CD8-positive, alpha-beta memory T cell (primary cell): ENCODE measurements at regions not wholly inside any gene's neighbourhood (a gene's known extent, or its start where the extent isn't known, plus 50 kb on each side); places are given as distances from the start of the nearest gene placed in this dataset.

Experiments used
- CTCF ChIA-PET: fragments of 350-600 bp; sonication (Branson Sonifier 250); formaldehyde crosslinking; loops from one replicate; lab custom pipeline; 2021; ENCODE audit warnings: antibody characterized with exemption; lab: Charles Lee
- POLR2A ChIA-PET: fragments of 350-600 bp; sonication (Branson Sonifier 250); formaldehyde crosslinking; loops from one replicate; lab custom pipeline; 2021; ENCODE audit warnings: antibody characterized with exemption; lab: Charles Lee
- DNase-seq, 5 donors: peaks; one replicate each; pipeline versions ENCODE4 v3.0.0 to v3.0.0-alpha.2; 2020 to 2022; ENCODE audit warnings: mixed read lengths in 1 of 5
- H3K27ac ChIP-seq: one replicate; pipeline ENCODE4 v1.7.0; 2013; ENCODE audit warnings: low read depth, mild to moderate bottlenecking, low read length, moderate library complexity
- H3K27me3 ChIP-seq: 2 replicates; pipeline ENCODE4 v1.7.0; 2013; ENCODE audit warnings: low read length, mild to moderate bottlenecking; ENCODE audit not compliant: insufficient read depth, poor library complexity, severe bottlenecking
- H3K36me3 ChIP-seq: 2 replicates; pipeline ENCODE4 v1.7.0; 2013; ENCODE audit warnings: mild to moderate bottlenecking, low read length, moderate library complexity; ENCODE audit not compliant: insufficient read depth
- H3K4me1 ChIP-seq: 2 replicates; pipeline ENCODE4 v1.7.0; 2013; ENCODE audit warnings: mild to moderate bottlenecking, low read length, moderate library complexity; ENCODE audit not compliant: insufficient read depth
- H3K4me3 ChIP-seq: 2 replicates; pipeline ENCODE4 v1.7.0; 2013; ENCODE audit warnings: mild to moderate bottlenecking, low read length
- H3K9me3 ChIP-seq: 2 replicates; pipeline ENCODE4 v1.7.0; 2013; ENCODE audit warnings: mild to moderate bottlenecking, low read length
- H3K27ac Mint-ChIP-seq, 8 donors: one replicate each; pipeline ENCODE4 v1.8.0; 2020 to 2021; ENCODE audit warnings: mixed read lengths in 8 of 8, mild to moderate bottlenecking in 6 of 8, inconsistent platforms in 3 of 8, moderate library complexity in 3 of 8
- H3K27me3 Mint-ChIP-seq, 2 donors: one replicate each; pipeline ENCODE4 v1.8.0; 2020 to 2021; ENCODE audit warnings: mixed read lengths in 2 of 2, mild to moderate bottlenecking in 1 of 2, moderate library complexity in 1 of 2
- H3K36me3 Mint-ChIP-seq, 3 donors: one replicate each; pipeline ENCODE4 v1.8.0; 2020 to 2021; ENCODE audit warnings: mixed read lengths in 3 of 3, inconsistent platforms in 1 of 3, mild to moderate bottlenecking in 1 of 3
- H3K4me1 Mint-ChIP-seq, 3 donors: one replicate each; pipeline ENCODE4 v1.8.0; 2020 to 2021; ENCODE audit warnings: mixed read lengths in 3 of 3, inconsistent platforms in 1 of 3, mild to moderate bottlenecking in 1 of 3
- H3K4me3 Mint-ChIP-seq, 7 donors: one replicate each; pipeline ENCODE4 v1.8.0; 2020 to 2021; ENCODE audit warnings: mixed read lengths in 7 of 7, mild to moderate bottlenecking in 6 of 7, moderate library complexity in 4 of 7, inconsistent platforms in 2 of 7
- H3K9me3 Mint-ChIP-seq, 5 donors: one replicate each; pipeline ENCODE4 v1.8.0; 2020 to 2022; ENCODE audit warnings: mixed read lengths in 5 of 5, mild to moderate bottlenecking in 3 of 5, moderate library complexity in 2 of 5, inconsistent platforms in 1 of 5

DNA sequence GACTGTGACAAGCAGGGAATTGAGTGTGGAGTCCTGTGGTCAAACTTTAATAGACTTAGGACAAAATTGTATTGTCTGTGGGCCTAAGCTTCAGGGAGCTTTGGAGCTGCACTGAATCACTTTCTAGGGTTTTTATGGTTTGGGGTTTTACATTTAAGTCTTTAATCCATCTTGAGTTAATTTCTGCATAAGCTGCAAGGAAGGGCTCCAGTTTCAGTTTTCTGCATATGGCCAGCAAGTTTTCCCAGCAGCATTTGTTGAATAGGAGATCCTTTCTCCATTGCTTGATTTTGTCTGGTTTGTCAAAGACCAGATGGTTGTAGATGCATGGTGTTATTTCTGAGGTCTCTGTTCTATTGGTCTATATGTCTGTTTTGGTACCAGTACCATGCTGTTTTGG lies 113.4 kb upstream of the NXT1 start:
- no peaks in the 10 kb centered on the region for H3K4me1 ChIP-seq
- H3K36me3 ChIP-seq, result no peaks in the 10 kb centered on the region
- Mint-ChIP-seq H3K27ac (no peak overlapping the region), H3K4me1 (no peaks in the 10 kb centered on the region), H3K27me3 (peaks cover 3 to 8% of the 10 kb centered on the region in 2 donors), H3K9me3 (peaks cover 14 to 33% (median 25%) of the 10 kb centered on the region in 5 donors), H3K4me3 (no peak overlapping the region), H3K36me3 (no peaks in the 10 kb centered on the region)
- no peak for DNase-seq
- POLR2A ChIA-PET, result no interaction called here
- H3K4me3 ChIP-seq, result no peak overlapping the region
- H3K27me3 ChIP-seq, result no peaks in the 10 kb centered on the region
- no peak overlapping the region for H3K27ac ChIP-seq
- CTCF ChIA-PET, result no interaction called here
- H3K9me3 ChIP-seq, result no peaks in the 10 kb centered on the region

DNA sequence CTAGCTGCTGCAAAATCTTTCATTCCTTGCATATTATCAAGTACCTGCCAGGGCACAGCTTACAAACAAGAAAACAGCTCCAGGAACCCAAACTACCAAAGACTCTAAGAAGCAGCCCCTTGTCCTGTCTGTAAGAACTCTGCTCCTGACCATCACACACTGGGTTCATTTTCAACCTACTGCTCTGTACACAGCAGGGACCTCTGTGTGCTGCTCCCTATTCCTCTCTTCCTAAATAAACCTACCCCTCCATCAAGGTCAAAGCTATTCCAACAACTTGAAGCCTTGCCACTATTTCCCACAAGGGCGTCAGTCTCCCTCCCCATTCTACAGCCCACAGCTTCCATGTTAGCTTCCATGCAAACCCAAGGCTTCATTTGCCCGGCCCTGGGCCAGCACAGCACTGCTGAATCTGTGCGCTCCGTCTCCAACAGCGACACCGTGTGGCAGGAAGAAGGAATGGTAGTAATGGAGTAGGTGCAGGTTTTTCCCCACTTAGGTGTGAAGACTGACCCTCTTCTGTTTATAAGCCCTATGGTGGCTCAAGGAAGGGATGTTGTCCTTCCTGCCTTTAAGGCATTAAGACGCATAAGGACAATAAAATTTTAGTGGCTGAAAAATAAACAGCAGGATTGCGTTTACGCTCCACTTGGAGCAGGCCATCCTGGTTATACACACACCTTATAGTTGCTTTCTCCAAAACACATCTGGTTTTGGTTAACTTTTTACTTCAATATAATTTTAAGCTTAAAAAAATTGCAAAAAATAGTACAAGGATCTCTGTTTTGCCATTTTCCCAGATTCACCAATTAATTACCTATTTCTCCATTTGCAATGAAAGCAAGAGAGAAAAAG lies 115.2 kb upstream of the NXT1 start:
- Mint-ChIP-seq H3K9me3 (peaks cover 14 to 38% (median 25%) of the 10 kb centered on the region in 5 donors), H3K4me1 (no peaks in the 10 kb centered on the region), H3K36me3 (no peaks in the 10 kb centered on the region), H3K27ac (no peak overlapping the region), H3K4me3 (no peak overlapping the region), H3K27me3 (peaks cover 7 to 8% of the 10 kb centered on the region in 2 donors)
- no peaks in the 10 kb centered on the region for H3K9me3 ChIP-seq
- CTCF ChIA-PET, result no interaction called here
- H3K4me1 ChIP-seq, result no peaks in the 10 kb centered on the region
- no peak overlapping the region for H3K4me3 ChIP-seq
- no peaks in the 10 kb centered on the region for H3K27me3 ChIP-seq
- H3K27ac ChIP-seq, result no peak overlapping the region
- DNase-seq, result no peak
- no peaks in the 10 kb centered on the region for H3K36me3 ChIP-seq
- POLR2A ChIA-PET, result no interaction called here

DNA sequence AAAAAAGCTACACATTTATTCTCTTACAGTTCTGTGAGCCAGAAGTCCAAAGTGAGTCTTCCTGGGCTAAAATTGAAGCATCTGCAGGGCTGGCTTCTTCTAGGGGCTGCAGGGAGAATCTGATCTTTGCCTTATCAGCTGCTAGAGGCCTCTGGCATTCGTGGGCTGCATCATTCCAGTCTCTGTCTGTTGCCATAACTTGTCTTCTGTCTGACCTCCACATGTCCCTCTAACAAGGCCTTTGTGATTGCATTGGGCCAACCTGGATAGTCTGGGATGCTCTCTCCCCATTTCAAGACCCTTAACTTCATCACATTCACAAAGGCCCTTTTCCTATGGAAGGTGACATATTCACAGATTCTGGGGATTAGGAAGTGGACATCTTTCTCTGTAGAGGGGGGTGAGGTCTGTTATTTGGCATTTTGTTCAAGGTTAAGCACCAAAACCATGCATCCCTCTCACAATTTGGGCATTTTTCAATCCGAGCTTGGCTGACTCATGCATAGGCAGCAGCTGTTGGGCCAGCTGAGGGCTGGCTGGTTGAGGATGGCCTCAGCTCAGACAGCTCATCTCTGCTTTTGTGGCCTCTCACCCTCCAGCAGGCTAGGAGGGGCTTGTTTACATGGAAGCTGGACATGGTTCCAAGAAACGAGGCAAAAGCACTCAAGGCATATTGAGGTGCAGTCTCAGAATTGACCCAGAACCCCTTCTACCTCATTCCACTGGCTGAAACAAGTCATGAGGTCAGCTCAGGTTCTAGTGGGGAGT lies 116.1 kb upstream of the NXT1 start:
- Histone ChIP-seq H3K4me3 (no peak overlapping the region), H3K9me3 (no peaks in the 10 kb centered on the region), H3K4me1 (no peaks in the 10 kb centered on the region), H3K36me3 (no peaks in the 10 kb centered on the region), H3K27ac (no peak overlapping the region), H3K27me3 (no peaks in the 10 kb centered on the region)
- CTCF ChIA-PET, result no interaction called here
- H3K27me3 Mint-ChIP-seq, result peaks cover 8% of the 10 kb centered on the region in 2 donors
- H3K9me3 Mint-ChIP-seq, result peaks cover 9 to 35% (median 20%) of the 10 kb centered on the region in 5 donors
- POLR2A ChIA-PET, result no interaction called here
- H3K27ac Mint-ChIP-seq, result no peak overlapping the region
- no peak overlapping the region for H3K4me3 Mint-ChIP-seq
- no peaks in the 10 kb centered on the region for H3K4me1 Mint-ChIP-seq
- DNase-seq, result no peak
- no peaks in the 10 kb centered on the region for H3K36me3 Mint-ChIP-seq

DNA sequence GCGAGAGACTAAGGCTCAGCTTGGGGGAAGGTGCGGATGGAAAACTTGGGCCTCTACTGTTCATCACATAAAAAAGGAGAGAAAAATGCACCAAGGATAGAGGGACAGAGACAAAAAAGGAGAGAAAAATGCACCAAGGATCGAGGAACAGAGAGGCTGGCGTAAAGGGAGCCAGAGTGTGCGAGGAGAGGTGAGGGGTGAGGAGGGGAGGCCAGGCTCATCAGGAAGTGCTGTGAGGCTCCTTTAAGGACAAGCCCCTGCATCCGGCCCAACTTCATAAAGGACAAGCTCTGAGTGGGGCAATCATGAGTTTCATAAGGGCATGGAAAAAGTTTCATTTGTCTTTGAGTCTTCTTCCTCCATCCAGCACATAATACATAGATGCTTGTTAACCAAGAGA lies 117.2 kb upstream of the NXT1 start:
- Histone ChIP-seq H3K9me3 (no peaks in the 10 kb centered on the region), H3K36me3 (no peaks in the 10 kb centered on the region), H3K27ac (no peak overlapping the region), H3K4me1 (no peaks in the 10 kb centered on the region), H3K27me3 (no peaks in the 10 kb centered on the region), H3K4me3 (no peak overlapping the region)
- ChIA-PET POLR2A (no interaction called here), CTCF (no interaction called here)
- peaks cover 4 to 27% (median 15%) of the 10 kb centered on the region in 5 donors for H3K9me3 Mint-ChIP-seq
- H3K27me3 Mint-ChIP-seq, result peaks cover 8% of the 10 kb centered on the region in 2 donors
- H3K27ac Mint-ChIP-seq, result no peak overlapping the region
- no peak overlapping the region for H3K4me3 Mint-ChIP-seq
- H3K36me3 Mint-ChIP-seq, result no peaks in the 10 kb centered on the region
- H3K4me1 Mint-ChIP-seq, result no peaks in the 10 kb centered on the region
- DNase-seq, result no peak

GRCh38 chr20:23232679-23233308 lies 117.8 kb upstream of the NXT1 start:
- no peak for DNase-seq
- ChIA-PET CTCF (no interaction called here), POLR2A (no interaction called here)
- Histone ChIP-seq H3K36me3 (no peaks in the 10 kb centered on the region), H3K27ac (no peak overlapping the region), H3K4me3 (no peak overlapping the region), H3K27me3 (no peaks in the 10 kb centered on the region), H3K9me3 (no peaks in the 10 kb centered on the region), H3K4me1 (no peaks in the 10 kb centered on the region)
- peaks cover 0 to 23% (median 12%) of the 10 kb centered on the region in 5 donors for H3K9me3 Mint-ChIP-seq
- no peak overlapping the region for H3K4me3 Mint-ChIP-seq
- no peaks in the 10 kb centered on the region for H3K36me3 Mint-ChIP-seq
- no peaks in the 10 kb centered on the region for H3K4me1 Mint-ChIP-seq
- no peak overlapping the region for H3K27ac Mint-ChIP-seq
- H3K27me3 Mint-ChIP-seq, result peaks cover 8% of the 10 kb centered on the region in 2 donors

- CTCF ChIA-PET, result no interaction called here
- Histone ChIP-seq H3K9me3 (no peaks in the 10 kb centered on the region), H3K27me3 (no peaks in the 10 kb centered on the region), H3K4me1 (no peaks in the 10 kb centered on the region), H3K27ac (no peak overlapping the region), H3K4me3 (no peak overlapping the region), H3K36me3 (no peaks in the 10 kb centered on the region)
- DNase-seq, result no peak
- Mint-ChIP-seq H3K27ac (no peak overlapping the region), H3K4me1 (no peaks in the 10 kb centered on the region), H3K4me3 (no peak overlapping the region), H3K27me3 (peaks cover 8 to 10% of the 10 kb centered on the region in 2 donors), H3K9me3 (peaks cover 0 to 19% (median 6%) of the 10 kb centered on the region in 5 donors), H3K36me3 (no peaks in the 10 kb centered on the region)
- POLR2A ChIA-PET, result no interaction called here
Measured at GRCh38 chr20:23232219-23232581, 118.4 kb upstream of the NXT1 start.

- H3K36me3 ChIP-seq, result no peaks in the 10 kb centered on the region
- POLR2A ChIA-PET, result no interaction called here
Measured at GRCh38 chr20:23231561-23232218, 118.9 kb upstream of the NXT1 start.

More at GRCh38 chr20:23231561-23232218, 118.9 kb upstream of the NXT1 start:
- H3K4me1 ChIP-seq, result no peaks in the 10 kb centered on the region
- H3K27me3 ChIP-seq, result no peaks in the 10 kb centered on the region
- Mint-ChIP-seq H3K4me1 (no peaks in the 10 kb centered on the region), H3K27ac (peak overlapping the region in 1 of 8 donors; percentile 48), H3K36me3 (no peaks in the 10 kb centered on the region), H3K27me3 (peaks cover 8 to 10% of the 10 kb centered on the region in 2 donors), H3K4me3 (no peak overlapping the region), H3K9me3 (peaks cover 0 to 17% (median 6%) of the 10 kb centered on the region in 5 donors)
- H3K4me3 ChIP-seq, result no peak overlapping the region
- DNase-seq, result no peak
- CTCF ChIA-PET, result no interaction called here
- no peaks in the 10 kb centered on the region for H3K9me3 ChIP-seq
- H3K27ac ChIP-seq, result no peak overlapping the region
